ENCODE measurements at regions not wholly inside any gene's neighbourhood (a gene's known extent, or its start where the extent isn't known, plus 50 kb on each side); places are given as distances from the start of the nearest gene placed in this dataset.

GRCh38 chr6:74519163-74519562 lies 686.7 kb downstream of the COL12A1 start:
- no peak for TF ChIP-seq CTCF (IDR thresholded peaks at IDR 0.05)
- TF ChIP-seq EZH2 (IDR thresholded peaks at IDR 0.05; ENCODE audit: borderline replicate concordance, insufficient read depth, low read depth, low read length, poor library complexity, severe bottlenecking): no peak
